Body of pancreas (tissue), 4 donors: ENCODE measurements at regions not wholly inside any gene's neighbourhood (a gene's known extent, or its start where the extent isn't known, plus 50 kb on each side); places are given as distances from the start of the nearest gene placed in this dataset.

ENCODE experiments used
- ATAC-seq: fragments of 150-250 bp; one replicate; pipeline ENCODE4 v1.9.1; 2016
- DNase-seq, 4 donors: peaks; one replicate each; pipeline ENCODE4 v3.0.0-alpha.2; 2019
- H3K27ac ChIP-seq, 4 donors: fragments of 200-600 bp; sonication (generic); 1 replicate in 3 of 4; 2 replicates in 1 of 4; pipeline versions ENCODE4 v1.5.1 to v1.6.1; 2016 to 2019; ENCODE audit warnings: mild to moderate bottlenecking in 1 of 4, mixed read lengths in 1 of 4, moderate library complexity in 1 of 4
- H3K27me3 ChIP-seq, 2 donors: fragments of 200-600 bp; sonication (generic); one replicate each; pipeline ENCODE4 v1.6.0; 2016; ENCODE audit warnings: mild to moderate bottlenecking in 1 of 2
- H3K36me3 ChIP-seq, 2 donors: fragments of 200-600 bp; sonication (generic); replicated peaks in 1 of 2; 2 replicates each; pipeline ENCODE4 v1.5.1; 2016; ENCODE audit warnings: low read depth in 2 of 2; ENCODE audit not compliant: insufficient read depth in 1 of 2
- H3K4me1 ChIP-seq: fragments of 200-600 bp; sonication (generic); one replicate; pipeline ENCODE4 v1.6.0; 2016
- H3K4me3 ChIP-seq, 2 donors: fragments of 200-600 bp; sonication (generic); 1 replicate in 1 of 2; 2 replicates in 1 of 2; pipeline ENCODE4 v1.5.1; 2016 to 2019
- H3K9me3 ChIP-seq, 3 donors: fragments of 200-600 bp; sonication (generic); 1 replicate in 2 of 3; 2 replicates in 1 of 3; pipeline ENCODE4 v1.5.1; 2016
- POLR2A ChIP-seq, 3 donors: fragments of 450-650 bp; IDR thresholded peaks; one replicate each; pipeline ENCODE4 v1.6.1; 2016; ENCODE audit warnings: antibody characterized with exemption in 3 of 3, mild to moderate bottlenecking in 2 of 3
- WGBS, 2 donors: methylation state at CpG; one replicate each; pipeline ENCODE4 v1.1.5; 2017; 5-methylcytosine and 5-hydroxymethylcytosine counted together
- intact Hi-C: fragments of 100-400 bp; cut with DNase I; formaldehyde crosslinking; loops from one replicate; pipeline ENCODE4 v1.15.1; 2023
- TF ChIP-seq, protein P1 (sequence below), 7 experiments: fragments of 450-650 bp in 4 of 7; fragments of 200-600 bp in 3 of 7; sonication (generic) in 3 of 7; IDR thresholded peaks; one replicate each; pipeline ENCODE4 v1.5.1; 2016 to 2019; ENCODE audit warnings: antibody characterized with exemption in 7 of 7

DNA sequence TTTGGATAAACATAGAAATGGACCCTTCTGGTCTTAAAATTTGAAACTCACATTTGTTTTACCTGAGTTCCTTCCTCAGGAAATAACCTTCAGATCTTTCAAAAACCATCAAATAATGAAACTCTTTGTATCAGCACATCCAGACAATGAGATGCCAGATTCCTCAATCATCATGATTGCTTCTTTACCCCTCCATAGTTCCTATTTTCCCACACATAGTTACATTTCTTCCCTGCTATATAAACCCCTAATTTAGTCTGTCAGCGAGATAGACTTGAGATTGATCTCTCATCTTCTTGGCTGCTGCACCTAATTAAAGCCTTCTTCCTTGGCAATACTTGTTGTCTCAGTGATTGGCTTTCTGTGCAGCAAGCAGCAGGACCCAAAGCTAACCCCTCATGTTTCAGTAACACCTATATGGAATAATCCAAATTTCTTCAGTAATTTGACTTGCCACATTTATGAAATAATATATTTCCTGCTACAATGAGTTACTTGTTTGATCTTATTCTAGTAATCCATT, 83.9 kb upstream of the BANK1 start:
- intact Hi-C loops = no loop called here
- no peaks in the 10 kb centered on the region for H3K4me1 ChIP-seq
- H3K27me3 ChIP-seq = no peaks in the 10 kb centered on the region
- ATAC-seq (no peak), DNase-seq (no peak)
- TF ChIP-seq, protein P1, sequence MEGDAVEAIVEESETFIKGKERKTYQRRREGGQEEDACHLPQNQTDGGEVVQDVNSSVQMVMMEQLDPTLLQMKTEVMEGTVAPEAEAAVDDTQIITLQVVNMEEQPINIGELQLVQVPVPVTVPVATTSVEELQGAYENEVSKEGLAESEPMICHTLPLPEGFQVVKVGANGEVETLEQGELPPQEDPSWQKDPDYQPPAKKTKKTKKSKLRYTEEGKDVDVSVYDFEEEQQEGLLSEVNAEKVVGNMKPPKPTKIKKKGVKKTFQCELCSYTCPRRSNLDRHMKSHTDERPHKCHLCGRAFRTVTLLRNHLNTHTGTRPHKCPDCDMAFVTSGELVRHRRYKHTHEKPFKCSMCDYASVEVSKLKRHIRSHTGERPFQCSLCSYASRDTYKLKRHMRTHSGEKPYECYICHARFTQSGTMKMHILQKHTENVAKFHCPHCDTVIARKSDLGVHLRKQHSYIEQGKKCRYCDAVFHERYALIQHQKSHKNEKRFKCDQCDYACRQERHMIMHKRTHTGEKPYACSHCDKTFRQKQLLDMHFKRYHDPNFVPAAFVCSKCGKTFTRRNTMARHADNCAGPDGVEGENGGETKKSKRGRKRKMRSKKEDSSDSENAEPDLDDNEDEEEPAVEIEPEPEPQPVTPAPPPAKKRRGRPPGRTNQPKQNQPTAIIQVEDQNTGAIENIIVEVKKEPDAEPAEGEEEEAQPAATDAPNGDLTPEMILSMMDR (IDR thresholded peaks at IDR 0.05) = no peak
- no peak for TF ChIP-seq POLR2A (IDR thresholded peaks at IDR 0.05)
- H3K4me3 ChIP-seq = no peak overlapping the region
- WGBS, 2 donors = 73% methylated on average over 1 of the region's 1 CpG
- no peaks in the 10 kb centered on the region for H3K36me3 ChIP-seq
- H3K27ac ChIP-seq = no peak overlapping the region
- peaks cover 0 to 5% (median 0%) of the 10 kb centered on the region in 3 donors for H3K9me3 ChIP-seq

DNA sequence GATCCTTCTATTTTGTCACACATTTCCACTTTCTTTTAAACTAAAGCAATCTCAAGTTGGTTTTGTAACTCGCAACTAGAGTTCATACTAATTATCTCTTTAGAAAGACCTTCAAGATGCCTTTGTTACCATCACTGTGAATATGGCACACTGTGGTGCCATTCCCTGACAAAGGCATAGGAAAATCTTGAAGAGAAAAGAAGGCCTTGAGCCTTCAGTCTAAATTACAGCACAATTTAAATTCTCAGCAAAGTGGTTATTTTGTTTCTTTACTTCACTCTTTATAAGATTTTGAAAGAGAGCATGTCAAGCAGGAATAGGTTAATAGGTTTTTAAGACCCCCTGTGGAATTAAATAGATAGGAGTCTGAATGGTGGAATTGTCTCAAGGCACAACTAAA, 89.0 kb upstream of the BANK1 start:
- intact Hi-C loops = no loop called here
- no peaks in the 10 kb centered on the region for H3K4me1 ChIP-seq
- DNase-seq (no peak), ATAC-seq (no peak)
- H3K27ac ChIP-seq = no peak overlapping the region
- H3K9me3 ChIP-seq = peaks cover 0 to 3% (median 0%) of the 10 kb centered on the region in 3 donors
- no peak overlapping the region for H3K4me3 ChIP-seq
- TF ChIP-seq, protein P1 (IDR thresholded peaks at IDR 0.05) = no peak
- TF ChIP-seq POLR2A (IDR thresholded peaks at IDR 0.05) = no peak
- 84 to 89% methylated on average over 1 of the region's 1 CpG for WGBS, 2 donors
- H3K36me3 ChIP-seq = no peaks in the 10 kb centered on the region
- no peaks in the 10 kb centered on the region for H3K27me3 ChIP-seq

DNA sequence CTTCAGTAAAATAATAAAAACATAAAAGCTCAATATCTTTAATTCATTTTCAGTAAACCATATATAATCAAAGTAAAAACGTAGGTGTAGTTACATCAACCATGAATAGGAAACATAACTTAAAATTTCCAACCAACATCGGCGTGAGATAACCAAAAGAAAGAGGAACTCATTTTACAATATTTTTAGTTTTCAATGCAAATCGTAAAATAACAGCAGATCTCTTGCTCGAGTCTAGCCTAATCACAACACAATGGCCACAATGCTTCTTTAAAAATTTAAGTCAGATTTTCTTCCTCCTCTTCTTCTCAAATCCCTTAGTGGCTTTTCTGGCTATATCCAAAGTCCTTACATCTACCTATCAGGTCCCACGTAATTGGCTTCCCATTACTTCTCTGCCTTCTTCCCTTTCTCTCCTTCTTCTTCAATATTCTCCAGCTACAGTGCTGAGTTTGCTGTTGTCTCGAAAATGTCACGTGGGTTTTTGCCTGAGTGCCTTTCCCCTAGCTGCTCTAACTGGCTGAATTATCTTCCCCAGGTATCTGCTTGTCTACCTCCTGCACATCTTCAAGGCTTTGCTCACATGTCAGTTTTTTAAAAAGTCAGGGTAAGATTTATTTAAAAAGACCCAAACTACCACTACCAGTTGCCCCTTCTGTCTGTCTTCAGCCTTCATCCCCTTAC, 90.9 kb upstream of the BANK1 start:
- no peak overlapping the region for H3K27ac ChIP-seq
- H3K36me3 ChIP-seq = no peaks in the 10 kb centered on the region
- no peaks in the 10 kb centered on the region for H3K4me1 ChIP-seq
- no peak for ATAC-seq
- no peak for DNase-seq
- no peak for TF ChIP-seq POLR2A (IDR thresholded peaks at IDR 0.05)
- TF ChIP-seq, protein P1 (IDR thresholded peaks at IDR 0.05) = no peak
- H3K4me3 ChIP-seq = no peak overlapping the region
- H3K27me3 ChIP-seq = no peaks in the 10 kb centered on the region
- no peaks in the 10 kb centered on the region for H3K9me3 ChIP-seq
- WGBS, 2 donors = 52 to 65% methylated on average over 8 of the region's 8 CpGs
- intact Hi-C loops = no loop called here

- no peak for TF ChIP-seq POLR2A (IDR thresholded peaks at IDR 0.05)
- TF ChIP-seq, protein P1 (IDR thresholded peaks at IDR 0.05) = no peak
- 68 to 89% methylated on average over 1 of the region's 1 CpG for WGBS, 2 donors
Measured at GRCh38 chr4:101697266-101697665, 93.3 kb upstream of the BANK1 start.

More at GRCh38 chr4:101697266-101697665, 93.3 kb upstream of the BANK1 start:
- DNase-seq = no peak
- Histone ChIP-seq H3K9me3 (no peaks in the 10 kb centered on the region), H3K36me3 (no peaks in the 10 kb centered on the region), H3K4me3 (no peak overlapping the region), H3K4me1 (no peaks in the 10 kb centered on the region), H3K27me3 (no peaks in the 10 kb centered on the region), H3K27ac (no peak overlapping the region)
- ATAC-seq = no peak
- intact Hi-C loops = no loop called here
